ENCODE measurements at regions not wholly inside any gene's neighbourhood (a gene's known extent, or its start where the extent isn't known, plus 50 kb on each side); places are given as distances from the start of the nearest gene placed in this dataset.

GRCh38 chr14:97179573-97179972 lies 382.4 kb downstream of the VRK1 start:
- 70% methylated on average over 2 of the region's 3 CpGs for WGBS (ENCODE audit: insufficient coverage)
- Histone ChIP-seq H3K4me3 (ENCODE audit: low read depth, low read length) (no peak overlapping the region), H3K36me3 (ENCODE audit: control insufficient read depth, insufficient read depth, low read length) (no peaks in the 10 kb centered on the region), H3K9me3 (ENCODE audit: control insufficient read depth, insufficient read depth, low read length) (no peaks in the 10 kb centered on the region), H3K27me3 (ENCODE audit: control insufficient read depth, insufficient read depth, low read length) (no peaks in the 10 kb centered on the region), H3K4me1 (ENCODE audit: control insufficient read depth, insufficient read depth, low read length) (no peaks in the 10 kb centered on the region), H3K27ac (ENCODE audit: low read depth, low read length) (no peak overlapping the region)
- DNase-seq (ENCODE audit: low read depth in 4 of 6, low spot score in 6 of 6), result no peak

GRCh38 chr14:97180304-97181200 lies 383.4 kb downstream of the VRK1 start:
- no peaks in the 10 kb centered on the region for H3K9me3 ChIP-seq (ENCODE audit: control insufficient read depth, insufficient read depth, low read length)
- WGBS (ENCODE audit: insufficient coverage), result 90% methylated on average over 25 of the region's 32 CpGs

GRCh38 chr14:97185186-97185585 lies 388.0 kb downstream of the VRK1 start:
- Histone ChIP-seq H3K36me3 (ENCODE audit: control insufficient read depth, insufficient read depth, low read length) (no peaks in the 10 kb centered on the region), H3K27me3 (ENCODE audit: control insufficient read depth, insufficient read depth, low read length) (no peaks in the 10 kb centered on the region), H3K4me1 (ENCODE audit: control insufficient read depth, insufficient read depth, low read length) (no peaks in the 10 kb centered on the region), H3K27ac (ENCODE audit: low read depth, low read length) (no peak overlapping the region), H3K4me3 (ENCODE audit: low read depth, low read length) (no peak overlapping the region), H3K9me3 (ENCODE audit: control insufficient read depth, insufficient read depth, low read length) (no peaks in the 10 kb centered on the region)
- DNase-seq (ENCODE audit: low read depth in 4 of 6, low spot score in 6 of 6), result peak in 2 of 6 donors; percentile 20 to 46
- WGBS (ENCODE audit: insufficient coverage), result 63% methylated on average over 5 of the region's 6 CpGs

More at GRCh38 chr14:97180304-97181200, 383.4 kb downstream of the VRK1 start:
- H3K27me3 ChIP-seq (ENCODE audit: control insufficient read depth, insufficient read depth, low read length), result no peaks in the 10 kb centered on the region
- no peaks in the 10 kb centered on the region for H3K36me3 ChIP-seq (ENCODE audit: control insufficient read depth, insufficient read depth, low read length)
- no peak overlapping the region for H3K27ac ChIP-seq (ENCODE audit: low read depth, low read length)
- no peak for DNase-seq (ENCODE audit: low read depth in 4 of 6, low spot score in 6 of 6)
- H3K4me3 ChIP-seq (ENCODE audit: low read depth, low read length), result no peak overlapping the region
- H3K4me1 ChIP-seq (ENCODE audit: control insufficient read depth, insufficient read depth, low read length), result no peaks in the 10 kb centered on the region

GRCh38 chr14:97187916-97188315 lies 390.7 kb downstream of the VRK1 start:
- Histone ChIP-seq H3K27me3 (ENCODE audit: control insufficient read depth, insufficient read depth, low read length) (no peaks in the 10 kb centered on the region), H3K4me3 (ENCODE audit: low read depth, low read length) (no peak overlapping the region), H3K27ac (ENCODE audit: low read depth, low read length) (no peak overlapping the region), H3K36me3 (ENCODE audit: control insufficient read depth, insufficient read depth, low read length) (no peaks in the 10 kb centered on the region), H3K9me3 (ENCODE audit: control insufficient read depth, insufficient read depth, low read length) (no peaks in the 10 kb centered on the region), H3K4me1 (ENCODE audit: control insufficient read depth, insufficient read depth, low read length) (no peaks in the 10 kb centered on the region)
- WGBS (ENCODE audit: insufficient coverage), result no CpG with 5 or more reads among the region's 2 CpGs
- DNase-seq (ENCODE audit: low read depth in 4 of 6, low spot score in 6 of 6), result no peak

- Histone ChIP-seq H3K27me3 (ENCODE audit: control insufficient read depth, insufficient read depth, low read length) (no peaks in the 10 kb centered on the region), H3K4me3 (ENCODE audit: low read depth, low read length) (no peak overlapping the region), H3K9me3 (ENCODE audit: control insufficient read depth, insufficient read depth, low read length) (no peaks in the 10 kb centered on the region), H3K27ac (ENCODE audit: low read depth, low read length) (no peak overlapping the region), H3K4me1 (ENCODE audit: control insufficient read depth, insufficient read depth, low read length) (no peaks in the 10 kb centered on the region), H3K36me3 (ENCODE audit: control insufficient read depth, insufficient read depth, low read length) (no peaks in the 10 kb centered on the region)
- 95% methylated on average over 4 of the region's 4 CpGs for WGBS (ENCODE audit: insufficient coverage)
- no peak for DNase-seq (ENCODE audit: low read depth in 4 of 6, low spot score in 6 of 6)
Measured at GRCh38 chr14:97196336-97196735, 399.2 kb downstream of the VRK1 start.

- no peaks in the 10 kb centered on the region for H3K9me3 ChIP-seq (ENCODE audit: control insufficient read depth, insufficient read depth, low read length)
- no peak overlapping the region for H3K27ac ChIP-seq (ENCODE audit: low read depth, low read length)
- H3K36me3 ChIP-seq (ENCODE audit: control insufficient read depth, insufficient read depth, low read length), result no peaks in the 10 kb centered on the region
- no peaks in the 10 kb centered on the region for H3K4me1 ChIP-seq (ENCODE audit: control insufficient read depth, insufficient read depth, low read length)
- H3K4me3 ChIP-seq (ENCODE audit: low read depth, low read length), result no peak overlapping the region
- DNase-seq (ENCODE audit: low read depth in 4 of 6, low spot score in 6 of 6), result no peak
- H3K27me3 ChIP-seq (ENCODE audit: control insufficient read depth, insufficient read depth, low read length), result no peaks in the 10 kb centered on the region
Measured at GRCh38 chr14:97198813-97199212, 401.6 kb downstream of the VRK1 start.

GRCh38 chr14:97200245-97200644 lies 403.1 kb downstream of the VRK1 start:
- Histone ChIP-seq H3K27ac (ENCODE audit: low read depth, low read length) (no peak overlapping the region), H3K27me3 (ENCODE audit: control insufficient read depth, insufficient read depth, low read length) (no peaks in the 10 kb centered on the region), H3K4me1 (ENCODE audit: control insufficient read depth, insufficient read depth, low read length) (no peaks in the 10 kb centered on the region), H3K36me3 (ENCODE audit: control insufficient read depth, insufficient read depth, low read length) (no peaks in the 10 kb centered on the region), H3K4me3 (ENCODE audit: low read depth, low read length) (no peak overlapping the region), H3K9me3 (ENCODE audit: control insufficient read depth, insufficient read depth, low read length) (no peaks in the 10 kb centered on the region)
- 60% methylated on average over 1 of the region's 4 CpGs for WGBS (ENCODE audit: insufficient coverage)
- no peak for DNase-seq (ENCODE audit: low read depth in 4 of 6, low spot score in 6 of 6)

- DNase-seq (ENCODE audit: low read depth in 4 of 6, low spot score in 6 of 6), result peak in 1 of 6 donors; percentile 60
- H3K9me3 ChIP-seq (ENCODE audit: control insufficient read depth, insufficient read depth, low read length), result no peaks in the 10 kb centered on the region
- H3K27me3 ChIP-seq (ENCODE audit: control insufficient read depth, insufficient read depth, low read length), result no peaks in the 10 kb centered on the region
- no peaks in the 10 kb centered on the region for H3K4me1 ChIP-seq (ENCODE audit: control insufficient read depth, insufficient read depth, low read length)
- no peaks in the 10 kb centered on the region for H3K36me3 ChIP-seq (ENCODE audit: control insufficient read depth, insufficient read depth, low read length)
- WGBS (ENCODE audit: insufficient coverage), result 84% methylated on average over 7 of the region's 11 CpGs
- H3K27ac ChIP-seq (ENCODE audit: low read depth, low read length), result no peak overlapping the region
- H3K4me3 ChIP-seq (ENCODE audit: low read depth, low read length), result no peak overlapping the region
Measured at GRCh38 chr14:97206916-97207315, 409.7 kb downstream of the VRK1 start.

- H3K4me1 ChIP-seq (ENCODE audit: control insufficient read depth, insufficient read depth, low read length), result no peaks in the 10 kb centered on the region
- no peaks in the 10 kb centered on the region for H3K27me3 ChIP-seq (ENCODE audit: control insufficient read depth, insufficient read depth, low read length)
- WGBS (ENCODE audit: insufficient coverage), result no CpG with 5 or more reads among the region's 1 CpG
- no peak for DNase-seq (ENCODE audit: low read depth in 4 of 6, low spot score in 6 of 6)
- H3K27ac ChIP-seq (ENCODE audit: low read depth, low read length), result no peak overlapping the region
- no peak overlapping the region for H3K4me3 ChIP-seq (ENCODE audit: low read depth, low read length)
- H3K9me3 ChIP-seq (ENCODE audit: control insufficient read depth, insufficient read depth, low read length), result no peaks in the 10 kb centered on the region
- H3K36me3 ChIP-seq (ENCODE audit: control insufficient read depth, insufficient read depth, low read length), result no peaks in the 10 kb centered on the region
Measured at GRCh38 chr14:97210202-97210601, 413.0 kb downstream of the VRK1 start.

GRCh38 chr14:97212399-97212798 lies 415.2 kb downstream of the VRK1 start:
- no peak overlapping the region for H3K4me3 ChIP-seq (ENCODE audit: low read depth, low read length)
- H3K27me3 ChIP-seq (ENCODE audit: control insufficient read depth, insufficient read depth, low read length), result no peaks in the 10 kb centered on the region
- no peak for DNase-seq (ENCODE audit: low read depth in 4 of 6, low spot score in 6 of 6)
- no peaks in the 10 kb centered on the region for H3K9me3 ChIP-seq (ENCODE audit: control insufficient read depth, insufficient read depth, low read length)
- H3K27ac ChIP-seq (ENCODE audit: low read depth, low read length), result no peak overlapping the region
- H3K4me1 ChIP-seq (ENCODE audit: control insufficient read depth, insufficient read depth, low read length), result no peaks in the 10 kb centered on the region
- no CpG with 5 or more reads among the region's 2 CpGs for WGBS (ENCODE audit: insufficient coverage)
- no peaks in the 10 kb centered on the region for H3K36me3 ChIP-seq (ENCODE audit: control insufficient read depth, insufficient read depth, low read length)

All from spinal cord (tissue), 9 donors.